ENCODE measurements at regions not wholly inside any gene's neighbourhood (a gene's known extent, or its start where the extent isn't known, plus 50 kb on each side); places are given as distances from the start of the nearest gene placed in this dataset.

GRCh38 chr4:13054420-13054970, 429.6 kb downstream of the RAB28 start:
- no peak for TF ChIP-seq CTCF (conservative IDR thresholded peaks at IDR 0.05)
- no peak for DNase-seq (ENCODE audit: extremely low spot score, unreplicated experiment)
- H3K4me1 Mint-ChIP-seq (ENCODE audit: unreplicated experiment), result no peaks in the 10 kb centered on the region
- H3K4me3 Mint-ChIP-seq, result no peak overlapping the region
- H3K27ac Mint-ChIP-seq, result no peak overlapping the region
- H3K27me3 Mint-ChIP-seq, result peaks cover 6% of the 10 kb centered on the region
- no peaks in the 10 kb centered on the region for H3K36me3 Mint-ChIP-seq
- peaks cover 4% of the 10 kb centered on the region for H3K9me3 Mint-ChIP-seq

- no peak for TF ChIP-seq CTCF (conservative IDR thresholded peaks at IDR 0.05)
- Mint-ChIP-seq H3K4me1 (ENCODE audit: unreplicated experiment) (no peaks in the 10 kb centered on the region), H3K27ac (no peak overlapping the region), H3K36me3 (no peaks in the 10 kb centered on the region), H3K9me3 (no peaks in the 10 kb centered on the region), H3K4me3 (no peak overlapping the region), H3K27me3 (no peaks in the 10 kb centered on the region)
- DNase-seq (ENCODE audit: extremely low spot score, unreplicated experiment), result no peak
Measured at GRCh38 chr4:13047591-13047990, 436.5 kb downstream of the RAB28 start.

- Mint-ChIP-seq H3K4me1 (ENCODE audit: unreplicated experiment) (no peaks in the 10 kb centered on the region), H3K4me3 (no peak overlapping the region), H3K27ac (no peak overlapping the region), H3K27me3 (no peaks in the 10 kb centered on the region), H3K9me3 (no peaks in the 10 kb centered on the region), H3K36me3 (no peaks in the 10 kb centered on the region)
- no peak for DNase-seq (ENCODE audit: extremely low spot score, unreplicated experiment)
- no peak for TF ChIP-seq CTCF (conservative IDR thresholded peaks at IDR 0.05)
Measured at GRCh38 chr4:13036841-13037240, 447.3 kb downstream of the RAB28 start.

- Mint-ChIP-seq H3K4me3 (no peak overlapping the region), H3K27me3 (no peaks in the 10 kb centered on the region), H3K27ac (no peak overlapping the region), H3K36me3 (no peaks in the 10 kb centered on the region), H3K4me1 (ENCODE audit: unreplicated experiment) (no peaks in the 10 kb centered on the region), H3K9me3 (no peaks in the 10 kb centered on the region)
- DNase-seq (ENCODE audit: extremely low spot score, unreplicated experiment), result no peak
- TF ChIP-seq CTCF (conservative IDR thresholded peaks at IDR 0.05), result no peak
Measured at GRCh38 chr4:13032936-13033335, 451.2 kb downstream of the RAB28 start.

- Mint-ChIP-seq H3K36me3 (no peaks in the 10 kb centered on the region), H3K4me1 (ENCODE audit: unreplicated experiment) (no peaks in the 10 kb centered on the region), H3K4me3 (no peak overlapping the region), H3K27ac (no peak overlapping the region), H3K9me3 (peaks cover 5% of the 10 kb centered on the region), H3K27me3 (no peaks in the 10 kb centered on the region)
- no peak for DNase-seq (ENCODE audit: extremely low spot score, unreplicated experiment)
- no peak for TF ChIP-seq CTCF (conservative IDR thresholded peaks at IDR 0.05)
Measured at GRCh38 chr4:13024147-13025105, 459.7 kb downstream of the RAB28 start.

All from type B pancreatic cell (in vitro differentiated cells).